ENCODE measurements at regions not wholly inside any gene's neighbourhood (a gene's known extent, or its start where the extent isn't known, plus 50 kb on each side); places are given as distances from the start of the nearest gene placed in this dataset.
"Not testable (repeated sequence)": the region's sequence is repeated elsewhere in the genome, so short reads cannot be mapped to it uniquely, and the experiment has no call there.

DNA sequence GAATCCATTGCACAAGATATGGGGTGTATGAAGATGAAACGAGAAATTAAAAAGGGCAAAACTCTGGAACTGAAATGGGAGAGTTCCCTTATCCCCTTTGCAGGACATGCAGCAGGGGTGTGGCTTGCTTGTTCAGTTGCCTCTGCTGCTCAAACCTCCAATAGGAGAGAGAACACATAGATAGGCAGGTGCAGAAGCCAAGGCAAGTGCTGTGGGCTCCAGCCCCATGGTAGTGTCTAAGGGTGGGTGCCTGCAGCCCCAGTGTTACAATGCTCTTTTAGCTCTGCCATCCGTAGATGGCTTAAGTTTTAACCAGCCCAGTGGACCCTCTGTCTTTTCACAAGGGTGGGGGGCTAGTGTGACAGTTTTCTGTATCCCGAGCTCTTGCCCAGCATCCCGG lies 69.7 kb downstream of the CMAS start:
- Histone ChIP-seq H3K4me1 (ENCODE audit: control insufficient read depth, insufficient read depth, low read length, poor library complexity, severe bottlenecking) (no peaks in the 10 kb centered on the region), H3K27me3 (ENCODE audit: control insufficient read depth, insufficient read depth, low read length) (peaks cover 3% of the 10 kb centered on the region), H3K27ac (ENCODE audit: insufficient read depth, low read length, poor library complexity, severe bottlenecking) (no peak overlapping the region), H3K36me3 (ENCODE audit: control insufficient read depth, insufficient read depth, low read length) (no peaks in the 10 kb centered on the region), H3K9me3 (ENCODE audit: control insufficient read depth in 2 of 2, low read length in 2 of 2) (no peaks in the 10 kb centered on the region), H3K4me3 (ENCODE audit: low read depth, low read length) (no peak overlapping the region)
- Mint-ChIP-seq H3K9me3 (no peaks in the 10 kb centered on the region), H3K4me1 (no peaks in the 10 kb centered on the region), H3K4me3 (no peak overlapping the region), H3K36me3 (no peaks in the 10 kb centered on the region), H3K27ac (no peak overlapping the region), H3K27me3 (no peaks in the 10 kb centered on the region)
- DNase-seq (no peak), ATAC-seq (ENCODE audit: low read depth in 2 of 2) (no peak)

DNA sequence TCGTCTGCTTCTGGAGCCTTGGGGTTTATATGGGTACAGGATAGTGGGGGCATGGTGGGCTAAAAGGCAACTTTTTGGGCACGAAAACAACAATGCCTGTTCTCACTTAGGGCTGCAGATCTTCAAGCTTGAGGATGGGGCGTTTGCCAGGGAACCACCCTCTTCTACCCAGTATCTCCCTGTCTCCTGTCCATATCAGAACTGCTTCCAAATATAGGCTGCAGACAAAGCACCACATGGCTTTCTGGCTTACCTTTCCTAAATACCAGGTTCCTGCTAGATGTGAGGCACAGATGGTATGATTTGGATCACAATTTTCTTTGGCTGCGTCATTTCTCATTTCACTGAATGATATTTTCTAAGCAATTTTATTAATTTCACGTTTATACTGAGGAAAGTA lies 70.4 kb downstream of the CMAS start:
- DNase-seq = no peak
- Mint-ChIP-seq H3K4me3 (no peak overlapping the region), H3K36me3 (no peaks in the 10 kb centered on the region), H3K4me1 (peaks cover 0 to 6% (median 0%) of the 10 kb centered on the region in 4 donors), H3K27me3 (no peaks in the 10 kb centered on the region), H3K9me3 (no peaks in the 10 kb centered on the region), H3K27ac (peak overlapping the region in 1 of 3 donors; percentile 31)
- ATAC-seq (ENCODE audit: low read depth in 2 of 2) = no peak
- Histone ChIP-seq H3K36me3 (ENCODE audit: control insufficient read depth, insufficient read depth, low read length) (no peaks in the 10 kb centered on the region), H3K4me3 (ENCODE audit: low read depth, low read length) (no peak overlapping the region), H3K4me1 (ENCODE audit: control insufficient read depth, insufficient read depth, low read length, poor library complexity, severe bottlenecking) (no peaks in the 10 kb centered on the region), H3K27ac (ENCODE audit: insufficient read depth, low read length, poor library complexity, severe bottlenecking) (no peak overlapping the region), H3K9me3 (ENCODE audit: control insufficient read depth in 2 of 2, low read length in 2 of 2) (no peaks in the 10 kb centered on the region), H3K27me3 (ENCODE audit: control insufficient read depth, insufficient read depth, low read length) (peaks cover 3% of the 10 kb centered on the region)

DNA sequence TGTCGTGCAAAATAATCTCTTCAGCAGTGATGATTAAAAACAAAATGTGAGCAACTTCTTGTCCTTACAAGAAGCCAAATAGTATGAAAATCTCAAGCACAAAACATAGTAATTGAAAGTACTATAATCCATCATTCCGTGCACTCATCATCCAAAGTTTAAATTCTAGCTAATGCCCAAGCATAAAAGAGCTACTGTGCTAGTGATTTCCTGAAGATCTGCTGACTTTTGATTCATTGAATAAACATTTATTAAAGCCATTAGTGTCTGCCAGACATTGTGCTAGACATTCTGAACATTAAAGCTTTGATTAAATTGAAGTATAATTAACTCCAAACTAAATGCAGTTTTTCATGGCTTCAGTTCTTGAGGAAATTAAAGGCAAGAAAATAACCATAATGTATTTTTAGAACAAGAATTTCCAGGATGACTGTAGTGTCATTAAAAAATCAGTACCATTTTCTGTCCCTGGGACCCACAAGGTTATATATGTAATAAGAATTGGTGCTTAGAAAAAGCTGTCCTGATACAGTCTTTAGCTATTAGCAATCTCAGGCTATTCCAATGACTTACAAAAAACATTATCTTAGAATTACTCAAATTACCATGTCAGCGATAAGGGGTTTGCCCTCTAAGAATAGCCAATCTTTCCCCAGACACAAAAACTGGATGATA lies 71.7 kb downstream of the CMAS start:
- DNase-seq (no peak), ATAC-seq (ENCODE audit: low read depth in 2 of 2) (no peak)
- no peaks in the 10 kb centered on the region for H3K36me3 ChIP-seq (ENCODE audit: control insufficient read depth, insufficient read depth, low read length)
- H3K27ac ChIP-seq (ENCODE audit: insufficient read depth, low read length, poor library complexity, severe bottlenecking) = no peak overlapping the region
- no peaks in the 10 kb centered on the region for H3K9me3 ChIP-seq (ENCODE audit: control insufficient read depth in 2 of 2, low read length in 2 of 2)
- H3K27me3 ChIP-seq (ENCODE audit: control insufficient read depth, insufficient read depth, low read length) = peaks cover 3% of the 10 kb centered on the region
- Mint-ChIP-seq H3K36me3 (no peaks in the 10 kb centered on the region), H3K4me1 (peaks cover 0 to 7% (median under 1%) of the 10 kb centered on the region in 4 donors), H3K9me3 (no peaks in the 10 kb centered on the region), H3K27me3 (no peaks in the 10 kb centered on the region), H3K4me3 (no peak overlapping the region), H3K27ac (no peak overlapping the region)
- no peak overlapping the region for H3K4me3 ChIP-seq (ENCODE audit: low read depth, low read length)
- no peaks in the 10 kb centered on the region for H3K4me1 ChIP-seq (ENCODE audit: control insufficient read depth, insufficient read depth, low read length, poor library complexity, severe bottlenecking)

DNA sequence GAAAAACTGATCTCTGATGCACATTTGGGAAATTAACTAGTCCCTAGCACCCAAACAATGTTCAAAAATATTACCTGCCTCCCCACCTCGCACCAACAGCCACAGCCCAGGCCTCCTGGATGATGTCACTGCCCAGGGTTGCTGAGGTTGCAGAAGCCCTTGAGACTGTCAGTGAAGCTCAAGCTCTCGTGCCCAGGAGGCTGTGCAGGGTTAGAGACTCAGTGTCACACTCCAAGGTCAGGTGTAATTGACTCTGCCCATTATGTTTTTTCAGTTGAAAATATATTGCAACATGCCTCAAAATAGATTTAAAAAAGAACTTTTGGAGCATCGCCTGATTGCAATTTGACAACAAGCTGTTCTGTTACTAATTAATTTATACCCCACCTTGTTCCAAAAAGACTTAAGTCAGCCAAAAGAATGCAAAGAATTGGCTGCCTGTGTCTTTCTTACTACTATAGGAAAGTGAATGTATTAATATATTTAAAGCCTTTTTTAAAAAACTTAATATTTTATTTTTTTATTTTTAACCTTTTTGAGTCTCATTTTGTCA lies 72.3 kb downstream of the CMAS start:
- no peak overlapping the region for H3K4me3 Mint-ChIP-seq
- DNase-seq (no peak), ATAC-seq (ENCODE audit: low read depth in 2 of 2) (no peak)
- Histone ChIP-seq H3K36me3 (ENCODE audit: control insufficient read depth, insufficient read depth, low read length) (no peaks in the 10 kb centered on the region), H3K9me3 (ENCODE audit: control insufficient read depth in 2 of 2, low read length in 2 of 2) (no peaks in the 10 kb centered on the region), H3K27ac (ENCODE audit: insufficient read depth, low read length, poor library complexity, severe bottlenecking) (no peak overlapping the region), H3K4me1 (ENCODE audit: control insufficient read depth, insufficient read depth, low read length, poor library complexity, severe bottlenecking) (no peaks in the 10 kb centered on the region), H3K4me3 (ENCODE audit: low read depth, low read length) (no peak overlapping the region), H3K27me3 (ENCODE audit: control insufficient read depth, insufficient read depth, low read length) (peaks cover 3% of the 10 kb centered on the region)
- H3K27me3 Mint-ChIP-seq = no peaks in the 10 kb centered on the region
- H3K9me3 Mint-ChIP-seq = no peaks in the 10 kb centered on the region
- H3K36me3 Mint-ChIP-seq = no peaks in the 10 kb centered on the region
- no peak overlapping the region for H3K27ac Mint-ChIP-seq
- peaks cover 0 to 7% (median under 1%) of the 10 kb centered on the region in 4 donors for H3K4me1 Mint-ChIP-seq

DNA sequence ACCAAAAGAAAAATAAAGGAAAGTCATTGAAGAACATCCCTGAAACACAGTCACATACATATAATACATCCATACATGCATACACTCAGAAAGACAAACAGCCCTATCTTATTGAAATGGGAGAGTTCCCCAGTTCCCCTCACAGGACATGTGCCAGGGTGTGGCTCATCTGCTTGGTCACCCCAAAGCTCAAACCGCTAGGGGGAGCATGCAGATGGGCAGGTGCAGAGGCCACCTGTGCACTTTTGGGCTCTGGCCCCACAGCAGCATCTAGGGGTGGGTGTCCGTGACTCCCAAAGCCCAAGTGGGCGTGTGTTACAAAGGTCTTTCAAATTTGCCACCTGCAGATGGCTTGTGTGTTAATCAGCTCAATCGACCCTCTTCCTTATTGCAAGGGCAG lies 75.2 kb downstream of the CMAS start:
- Mint-ChIP-seq H3K4me1 (peaks cover 0 to 7% (median under 1%) of the 10 kb centered on the region in 4 donors), H3K4me3 (no peak overlapping the region), H3K27me3 (no peaks in the 10 kb centered on the region), H3K36me3 (no peaks in the 10 kb centered on the region), H3K27ac (peak overlapping the region in 1 of 3 donors; percentile 33), H3K9me3 (peaks cover 0 to 1% (median 0%) of the 10 kb centered on the region in 7 donors)
- Histone ChIP-seq H3K4me3 (ENCODE audit: low read depth, low read length) (no peak overlapping the region), H3K27ac (ENCODE audit: insufficient read depth, low read length, poor library complexity, severe bottlenecking) (no peak overlapping the region), H3K36me3 (ENCODE audit: control insufficient read depth, insufficient read depth, low read length) (no peaks in the 10 kb centered on the region), H3K9me3 (ENCODE audit: control insufficient read depth in 2 of 2, low read length in 2 of 2) (no peaks in the 10 kb centered on the region), H3K4me1 (ENCODE audit: control insufficient read depth, insufficient read depth, low read length, poor library complexity, severe bottlenecking) (no peaks in the 10 kb centered on the region), H3K27me3 (ENCODE audit: control insufficient read depth, insufficient read depth, low read length) (peaks cover 2% of the 10 kb centered on the region)
- ATAC-seq (ENCODE audit: low read depth in 2 of 2) (peak in 1 of 2 donors; percentile 45), DNase-seq (peak in 2 of 3 donors; percentile 29 to 55)

DNA sequence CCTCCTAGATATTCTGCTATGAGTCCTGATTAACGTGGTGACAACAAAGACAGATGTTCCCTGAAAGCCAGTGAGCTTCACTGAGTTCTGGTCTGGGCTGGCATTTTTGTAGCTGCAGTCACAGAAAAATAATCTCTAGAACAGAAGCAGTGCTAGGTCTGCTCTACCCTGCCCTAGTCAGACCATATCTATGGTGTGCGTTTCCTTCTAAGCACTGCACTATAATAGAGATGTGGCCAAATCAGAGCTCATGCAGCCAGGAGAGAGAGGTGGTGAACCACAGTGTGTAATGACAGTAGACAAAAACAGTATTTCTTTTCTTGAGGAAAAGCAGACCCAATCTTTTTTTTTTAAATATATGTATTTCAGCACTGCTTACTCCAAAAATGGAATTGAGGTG lies 76.3 kb downstream of the CMAS start:
- H3K4me3 Mint-ChIP-seq = no peak overlapping the region
- Histone ChIP-seq H3K4me3 (ENCODE audit: low read depth, low read length) (no peak overlapping the region), H3K9me3 (ENCODE audit: control insufficient read depth in 2 of 2, low read length in 2 of 2) (no peaks in the 10 kb centered on the region), H3K27me3 (ENCODE audit: control insufficient read depth, insufficient read depth, low read length) (no peaks in the 10 kb centered on the region), H3K4me1 (ENCODE audit: control insufficient read depth, insufficient read depth, low read length, poor library complexity, severe bottlenecking) (no peaks in the 10 kb centered on the region), H3K36me3 (ENCODE audit: control insufficient read depth, insufficient read depth, low read length) (no peaks in the 10 kb centered on the region), H3K27ac (ENCODE audit: insufficient read depth, low read length, poor library complexity, severe bottlenecking) (no peak overlapping the region)
- DNase-seq (no peak), ATAC-seq (ENCODE audit: low read depth in 2 of 2) (no peak)
- H3K27ac Mint-ChIP-seq = peak overlapping the region in 1 of 3 donors; percentile 18
- peaks cover 0 to 5% (median 0%) of the 10 kb centered on the region in 7 donors for H3K9me3 Mint-ChIP-seq
- H3K36me3 Mint-ChIP-seq = peaks cover 6% of the 10 kb centered on the region
- no peaks in the 10 kb centered on the region for H3K27me3 Mint-ChIP-seq
- H3K4me1 Mint-ChIP-seq = peaks cover 0 to 7% (median under 1%) of the 10 kb centered on the region in 4 donors

DNA sequence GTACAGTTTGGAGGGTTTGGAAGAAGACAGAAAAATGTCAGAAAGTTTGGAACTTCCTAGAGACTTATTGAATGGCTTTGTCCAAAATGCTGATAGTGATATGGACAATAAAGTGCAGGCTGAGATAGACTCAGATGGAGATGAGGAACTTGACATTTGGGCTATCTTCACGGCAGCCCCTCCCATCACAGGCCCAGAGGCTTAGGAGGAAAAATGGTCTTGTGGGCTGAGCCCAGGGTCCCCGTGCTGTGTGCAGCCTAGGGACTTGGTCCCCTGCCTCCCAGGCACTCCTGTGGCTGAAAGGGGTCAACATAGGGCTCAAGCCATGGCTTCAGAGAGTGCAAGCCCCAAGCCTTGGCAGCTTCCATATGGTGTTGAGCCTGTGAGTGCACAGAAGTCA lies 79.0 kb downstream of the CMAS start:
- Histone ChIP-seq H3K27ac (ENCODE audit: insufficient read depth, low read length, poor library complexity, severe bottlenecking) (no peak overlapping the region), H3K27me3 (ENCODE audit: control insufficient read depth, insufficient read depth, low read length) (no peaks in the 10 kb centered on the region), H3K4me1 (ENCODE audit: control insufficient read depth, insufficient read depth, low read length, poor library complexity, severe bottlenecking) (no peaks in the 10 kb centered on the region), H3K4me3 (ENCODE audit: low read depth, low read length) (no peak overlapping the region), H3K9me3 (ENCODE audit: control insufficient read depth in 2 of 2, low read length in 2 of 2) (no peaks in the 10 kb centered on the region), H3K36me3 (ENCODE audit: control insufficient read depth, insufficient read depth, low read length) (no peaks in the 10 kb centered on the region)
- ATAC-seq (ENCODE audit: low read depth in 2 of 2) (no peak), DNase-seq (no peak)
- H3K27ac Mint-ChIP-seq = no peak overlapping the region
- peaks cover 7% of the 10 kb centered on the region for H3K27me3 Mint-ChIP-seq
- H3K4me3 Mint-ChIP-seq = no peak overlapping the region
- H3K4me1 Mint-ChIP-seq = peaks cover 0 to 7% (median under 1%) of the 10 kb centered on the region in 4 donors
- peaks cover 0 to 10% (median 1%) of the 10 kb centered on the region in 7 donors for H3K9me3 Mint-ChIP-seq
- peaks cover 11% of the 10 kb centered on the region for H3K36me3 Mint-ChIP-seq

DNA sequence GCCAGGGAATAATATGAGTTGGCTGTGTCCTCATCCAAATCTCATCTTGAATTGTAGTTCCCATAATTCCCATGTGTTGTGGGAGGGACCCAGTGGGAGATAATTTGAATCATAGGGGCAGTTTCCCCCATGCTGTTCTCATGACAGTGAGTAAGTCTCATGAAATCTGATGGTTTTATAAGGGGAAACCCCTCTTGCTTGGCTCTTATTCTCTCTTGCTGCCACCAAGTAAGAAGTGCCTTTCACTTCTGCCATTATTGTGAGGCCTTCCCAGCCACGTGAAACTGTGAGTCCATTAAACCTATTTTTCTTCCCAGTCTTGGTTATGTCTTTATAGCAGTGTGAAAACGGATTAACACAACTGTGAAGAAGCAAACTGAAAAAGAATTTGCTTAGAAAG lies 80.1 kb downstream of the CMAS start:
- not testable (repeated sequence) for H3K27ac ChIP-seq (ENCODE audit: insufficient read depth, low read length, poor library complexity, severe bottlenecking); H3K4me1 ChIP-seq (ENCODE audit: control insufficient read depth, insufficient read depth, low read length, poor library complexity, severe bottlenecking); H3K4me3 ChIP-seq (ENCODE audit: low read depth, low read length); H3K27me3 ChIP-seq (ENCODE audit: control insufficient read depth, insufficient read depth, low read length); H3K36me3 ChIP-seq (ENCODE audit: control insufficient read depth, insufficient read depth, low read length); H3K9me3 ChIP-seq (ENCODE audit: control insufficient read depth in 2 of 2, low read length in 2 of 2); H3K9me3 Mint-ChIP-seq; H3K4me1 Mint-ChIP-seq; H3K27me3 Mint-ChIP-seq; ATAC-seq (ENCODE audit: low read depth in 2 of 2); H3K4me3 Mint-ChIP-seq; H3K27ac Mint-ChIP-seq; DNase-seq
- peaks cover 11% of the 10 kb centered on the region for H3K36me3 Mint-ChIP-seq

Measured in CD4-positive, CD25-positive, alpha-beta regulatory T cell (primary cell).